Gastrocnemius medialis (tissue), 4 donors: ENCODE measurements at regions not wholly inside any gene's neighbourhood (a gene's known extent, or its start where the extent isn't known, plus 50 kb on each side); places are given as distances from the start of the nearest gene placed in this dataset.

Experiments
- ATAC-seq, 2 donors: fragments of 150-250 bp; one replicate each; pipeline ENCODE4 v1.9.1; 2016
- DNase-seq, 2 donors: peaks; one replicate each; pipeline ENCODE4 v3.0.0-alpha.2; 2019
- H3K27ac ChIP-seq, 4 donors: fragments of 200-600 bp; sonication (generic); 1 replicate in 1 of 4; 2 replicates in 3 of 4; pipeline ENCODE4 v1.5.1; 2016 to 2018; ENCODE audit warnings: mild to moderate bottlenecking in 2 of 4, moderate library complexity in 1 of 4
- H3K27me3 ChIP-seq, 3 donors: fragments of 200-600 bp; sonication (generic) in 2 of 3; 1 replicate in 1 of 3; 2 replicates in 2 of 3; pipeline versions ENCODE4 v1.5.1 to v1.6.0; 2016 to 2019; ENCODE audit warnings: mild to moderate bottlenecking in 1 of 3, moderate library complexity in 1 of 3
- H3K36me3 ChIP-seq, 2 donors: fragments of 200-600 bp; sonication (generic) in 1 of 2; one replicate each; pipeline ENCODE4 v1.5.1; 2017 to 2018
- H3K4me1 ChIP-seq, 2 donors: fragments of 200-600 bp; sonication (generic) in 1 of 2; one replicate each; pipeline ENCODE4 v1.5.1; 2016 to 2017; ENCODE audit warnings: mild to moderate bottlenecking in 2 of 2
- H3K4me3 ChIP-seq, 4 donors: fragments of 200-600 bp; sonication (generic) in 3 of 4; 1 replicate in 1 of 4; 2 replicates in 3 of 4; pipeline ENCODE4 v1.5.1; 2016 to 2019; ENCODE audit warnings: mild to moderate bottlenecking in 2 of 4
- H3K9me3 ChIP-seq, 3 donors: fragments of 200-600 bp; sonication (generic) in 2 of 3; 1 replicate in 1 of 3; 2 replicates in 2 of 3; pipeline ENCODE4 v1.5.1; 2016 to 2019
- CTCF ChIP-seq, 5 experiments: fragments of 450-650 bp in 3 of 5; fragments of 200-600 bp in 2 of 5; sonication (generic) in 2 of 5; IDR thresholded peaks in 4 of 5; conservative IDR thresholded peaks in 1 of 5; 1 replicate in 4 of 5; 2 replicates in 1 of 5; pipeline ENCODE4 v1.5.1; 2016 to 2019; ENCODE audit warnings: antibody characterized with exemption in 5 of 5, mild to moderate bottlenecking in 3 of 5, moderate library complexity in 3 of 5
- POLR2A ChIP-seq, 2 donors: fragments of 450-650 bp; IDR thresholded peaks; one replicate each; pipeline ENCODE4 v1.6.1; 2017; ENCODE audit warnings: antibody characterized with exemption in 2 of 2, mild to moderate bottlenecking in 2 of 2, moderate library complexity in 2 of 2
- in situ Hi-C, 4 donors: fragments of 200-750 bp; cut with MboI; loops; one replicate each; pipeline versions ENCODE4 v1.15.0 to v1.8.0; 2017; ENCODE audit warnings: low sequenced_read_pairs in 4 of 4
- intact Hi-C: fragments of 100-400 bp; cut with DNase I; formaldehyde crosslinking; loops from one replicate; pipeline ENCODE4 v1.15.1; 2023; ENCODE audit warnings: low total_unique reads

GRCh38 chr6:49038294-49038822 is 424.7 kb downstream of the MMUT start:
- no peaks in the 10 kb centered on the region for H3K36me3 ChIP-seq
- H3K4me3 ChIP-seq, result no peak overlapping the region
- intact Hi-C loops (no loop called here), in situ Hi-C loops (no loop called here)
- DNase-seq (no peak), ATAC-seq (no peak)
- TF ChIP-seq CTCF (IDR thresholded peaks at IDR 0.05 in 4 of 5, conservative IDR thresholded peaks at IDR 0.05 in 1 of 5), result no peak
- H3K27ac ChIP-seq, result no peak overlapping the region
- no peaks in the 10 kb centered on the region for H3K4me1 ChIP-seq
- no peaks in the 10 kb centered on the region for H3K27me3 ChIP-seq
- no peaks in the 10 kb centered on the region for H3K9me3 ChIP-seq

GRCh38 chr6:49030251-49031020 is 432.6 kb downstream of the MMUT start:
- no peak for ATAC-seq
- in situ Hi-C loops, result no loop called here

GRCh38 chr6:49027644-49028043 is 435.4 kb downstream of the MMUT start:
- no peak for TF ChIP-seq CTCF (IDR thresholded peaks at IDR 0.05 in 4 of 5, conservative IDR thresholded peaks at IDR 0.05 in 1 of 5)
- TF ChIP-seq POLR2A (IDR thresholded peaks at IDR 0.05), result no peak
- in situ Hi-C loops (no loop called here), intact Hi-C loops (no loop called here)
- Histone ChIP-seq H3K27me3 (no peaks in the 10 kb centered on the region), H3K9me3 (no peaks in the 10 kb centered on the region), H3K4me3 (no peak overlapping the region), H3K27ac (no peak overlapping the region), H3K36me3 (no peaks in the 10 kb centered on the region), H3K4me1 (no peaks in the 10 kb centered on the region)
- ATAC-seq (no peak), DNase-seq (no peak)

More at GRCh38 chr6:49030251-49031020, 432.6 kb downstream of the MMUT start:
- Histone ChIP-seq H3K36me3 (no peaks in the 10 kb centered on the region), H3K4me1 (no peaks in the 10 kb centered on the region), H3K4me3 (no peak overlapping the region), H3K9me3 (no peaks in the 10 kb centered on the region), H3K27ac (no peak overlapping the region), H3K27me3 (no peaks in the 10 kb centered on the region)
- intact Hi-C loops, result no loop called here
- no peak for DNase-seq
- TF ChIP-seq CTCF (IDR thresholded peaks at IDR 0.05 in 4 of 5, conservative IDR thresholded peaks at IDR 0.05 in 1 of 5), result no peak
- TF ChIP-seq POLR2A (IDR thresholded peaks at IDR 0.05), result no peak

DNA sequence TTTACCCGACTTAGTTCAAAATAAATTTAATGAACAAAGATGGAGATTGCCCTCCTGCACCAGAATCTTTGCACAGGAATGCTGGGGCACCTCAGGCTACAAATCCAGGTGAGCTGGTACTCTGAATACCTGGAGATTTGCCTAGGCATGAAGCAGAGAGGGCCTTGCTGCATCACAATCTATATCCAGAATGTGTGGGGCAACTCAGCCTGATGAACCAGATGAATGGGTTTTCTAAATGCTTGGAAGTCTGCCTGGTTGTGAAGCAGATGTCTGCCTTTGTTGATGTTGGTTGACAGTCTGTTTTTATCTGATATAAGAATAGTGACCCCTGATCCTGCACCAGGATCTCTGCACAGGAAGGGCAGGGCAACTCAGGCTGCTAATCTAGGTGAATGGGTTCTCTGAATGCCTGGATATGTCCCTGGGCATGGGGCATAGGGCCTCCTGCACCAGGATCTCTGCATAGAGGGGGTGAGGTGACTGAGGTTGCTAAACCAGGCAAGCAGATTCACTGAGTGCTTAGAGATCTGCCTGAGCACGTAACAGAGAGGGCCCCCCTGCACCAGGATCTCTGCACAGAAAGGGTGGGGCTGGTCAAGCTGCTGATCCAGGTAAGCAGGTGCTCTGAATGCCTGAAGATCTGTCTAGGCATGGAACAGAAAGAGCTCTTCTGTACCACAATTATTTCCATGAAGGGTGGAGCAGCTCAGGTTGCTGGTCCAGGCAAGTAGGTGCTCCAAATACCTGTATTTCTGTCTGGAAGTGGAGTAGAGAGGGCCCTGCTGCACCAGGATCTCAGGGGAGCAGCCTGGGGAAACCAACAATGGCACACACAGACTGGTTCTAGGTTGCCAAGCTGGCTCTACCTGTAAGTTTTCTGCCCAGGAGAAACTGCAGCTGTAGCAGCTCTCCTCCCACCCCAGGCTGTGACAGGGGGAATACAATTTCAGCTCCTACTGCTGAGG is 437.5 kb downstream of the MMUT start:
- DNase-seq (no peak), ATAC-seq (no peak)
- intact Hi-C loops, result no loop called here
- Histone ChIP-seq H3K4me1 (no peaks in the 10 kb centered on the region), H3K4me3 (no peak overlapping the region), H3K9me3 (no peaks in the 10 kb centered on the region), H3K27ac (no peak overlapping the region), H3K36me3 (no peaks in the 10 kb centered on the region), H3K27me3 (no peaks in the 10 kb centered on the region)
- no peak for TF ChIP-seq CTCF (IDR thresholded peaks at IDR 0.05 in 4 of 5, conservative IDR thresholded peaks at IDR 0.05 in 1 of 5)
- TF ChIP-seq POLR2A (IDR thresholded peaks at IDR 0.05), result no peak
- in situ Hi-C loops, result no loop called here
